GM18858 (cell line): ENCODE measurements at regions not wholly inside any gene's neighbourhood (a gene's known extent, or its start where the extent isn't known, plus 50 kb on each side); places are given as distances from the start of the nearest gene placed in this dataset.

Source experiments
- ATAC-seq: cut with Tn5 transposase; IDR thresholded peaks from one replicate; pipeline ENCODE4 v1.9.1; 2021; ENCODE audit not compliant: unreplicated experiment

DNA sequence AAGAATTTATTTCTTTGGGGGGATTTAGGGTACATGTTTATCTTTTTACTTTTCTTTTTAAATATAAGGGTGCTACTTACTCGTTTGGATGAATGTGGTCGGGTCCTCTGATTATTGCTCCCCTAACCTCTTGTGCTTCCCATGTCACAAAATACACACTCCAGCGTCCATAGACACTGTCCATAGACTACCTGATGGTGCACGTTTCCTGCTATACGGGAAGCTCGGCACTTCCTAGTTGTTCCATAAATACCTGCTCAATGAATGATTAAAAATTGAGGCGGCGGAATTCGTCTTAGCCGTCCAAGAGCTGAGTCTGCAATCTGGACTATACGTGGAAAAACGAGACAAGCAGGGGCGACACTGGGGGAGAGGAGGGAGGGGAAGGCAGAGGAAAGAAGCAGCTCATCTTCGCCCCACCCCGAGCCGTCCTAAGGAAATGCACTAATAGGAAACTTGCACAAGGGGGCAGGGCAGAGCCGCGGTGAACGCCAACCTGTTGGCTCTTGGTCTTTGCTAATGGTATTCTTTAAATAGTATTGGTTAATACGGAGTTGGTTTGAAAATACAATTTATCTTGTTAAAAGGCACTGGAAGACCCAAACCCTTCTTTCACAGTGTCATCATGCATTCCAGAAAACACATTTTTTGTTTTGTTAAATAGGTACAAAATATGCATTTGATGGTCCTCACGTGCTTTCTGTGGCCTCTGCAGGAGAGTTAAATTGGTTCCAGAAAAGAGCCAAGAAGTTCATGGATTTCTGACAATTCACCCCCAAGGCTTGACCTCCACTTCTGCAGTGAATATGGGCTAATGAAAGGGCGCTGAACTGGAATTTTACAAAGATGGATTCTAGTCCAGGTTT lies 73.0 kb upstream of the KCTD1 start:
- peak; percentile 72 for ATAC-seq

DNA sequence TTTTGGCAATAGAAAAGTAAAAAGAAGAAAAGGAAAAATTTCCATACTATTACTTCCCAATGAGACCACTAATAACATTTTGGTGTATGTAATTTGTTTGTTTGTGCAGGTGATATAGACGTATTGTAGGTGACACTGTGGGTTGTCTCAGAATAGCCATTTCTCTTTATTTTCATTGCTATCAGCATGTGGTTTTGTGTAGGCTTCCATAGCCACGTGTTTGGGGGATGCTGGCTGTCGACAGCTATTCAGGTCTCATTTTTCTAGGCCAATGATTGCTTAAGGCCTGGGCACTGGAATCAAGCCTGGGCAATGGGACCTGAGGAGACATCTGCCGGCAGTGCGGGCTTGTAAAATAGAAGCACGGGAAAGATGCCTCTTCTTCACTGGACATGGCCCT lies 71.0 kb upstream of the KCTD1 start:
- ATAC-seq: no peak

DNA sequence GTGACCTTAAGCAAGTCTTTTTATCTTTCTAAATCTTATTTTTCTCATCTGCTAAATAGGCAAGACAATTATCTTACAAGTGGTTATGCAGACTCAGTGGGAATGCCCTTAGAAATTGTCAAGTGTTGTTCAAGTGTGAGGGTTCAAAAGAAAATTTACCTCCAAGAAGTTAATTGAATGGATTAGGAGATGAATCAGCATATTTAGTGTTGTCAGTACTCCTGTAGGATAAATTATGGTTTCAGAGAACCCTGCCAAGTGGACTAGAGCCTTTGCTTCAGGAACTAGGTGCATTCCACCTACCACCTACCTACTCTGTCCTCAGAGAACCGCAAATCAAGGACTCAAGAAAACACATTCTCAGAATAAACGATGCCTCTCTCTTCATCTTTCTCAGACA lies 69.8 kb upstream of the KCTD1 start:
- no peak for ATAC-seq

GRCh38 chr18:26617151-26617554 lies 68.8 kb upstream of the KCTD1 start:
- no peak for ATAC-seq

- ATAC-seq: no peak
Measured at GRCh38 chr18:26614374-26614773, 66.0 kb upstream of the KCTD1 start.
